Astrocyte (in vitro differentiated cells and primary cell): ENCODE measurements at regions not wholly inside any gene's neighbourhood (a gene's known extent, or its start where the extent isn't known, plus 50 kb on each side); places are given as distances from the start of the nearest gene placed in this dataset.

ENCODE experiments used
- EZH2 ChIP-seq: IDR thresholded peaks from 2 replicates; pipeline ENCODE4 v1.6.1; 2012; ENCODE audit warnings: mild to moderate bottlenecking, low read length, inconsistent platforms; ENCODE audit not compliant: insufficient read depth
- TF ChIP-seq, protein P1 (sequence below): IDR thresholded peaks from 2 replicates; pipeline ENCODE4 v1.5.1; 2011; ENCODE audit warnings: low read depth, mild to moderate bottlenecking, inconsistent platforms, low read length, moderate library complexity; ENCODE audit not compliant: insufficient read depth

DNA sequence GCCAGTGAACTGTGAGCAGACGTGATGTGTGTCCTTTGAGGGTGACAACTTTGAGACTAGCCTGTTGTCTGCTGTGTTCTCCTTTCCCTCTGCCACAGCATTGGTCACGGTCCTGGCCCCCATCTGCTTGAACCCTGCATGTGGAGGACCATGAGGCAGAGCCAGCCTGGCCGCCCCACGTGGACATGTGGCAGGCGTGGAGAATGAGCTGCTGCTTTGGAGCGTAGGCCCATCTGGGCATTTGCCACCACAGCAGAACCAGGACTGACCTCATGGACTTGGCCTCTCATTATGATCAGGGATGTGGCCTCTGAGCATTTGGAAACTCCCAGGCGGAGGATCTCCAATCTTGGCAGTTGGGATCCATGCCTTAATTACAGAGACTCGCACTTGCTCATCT lies 448.5 kb downstream of the TCERG1L start:
- TF ChIP-seq, protein P1, sequence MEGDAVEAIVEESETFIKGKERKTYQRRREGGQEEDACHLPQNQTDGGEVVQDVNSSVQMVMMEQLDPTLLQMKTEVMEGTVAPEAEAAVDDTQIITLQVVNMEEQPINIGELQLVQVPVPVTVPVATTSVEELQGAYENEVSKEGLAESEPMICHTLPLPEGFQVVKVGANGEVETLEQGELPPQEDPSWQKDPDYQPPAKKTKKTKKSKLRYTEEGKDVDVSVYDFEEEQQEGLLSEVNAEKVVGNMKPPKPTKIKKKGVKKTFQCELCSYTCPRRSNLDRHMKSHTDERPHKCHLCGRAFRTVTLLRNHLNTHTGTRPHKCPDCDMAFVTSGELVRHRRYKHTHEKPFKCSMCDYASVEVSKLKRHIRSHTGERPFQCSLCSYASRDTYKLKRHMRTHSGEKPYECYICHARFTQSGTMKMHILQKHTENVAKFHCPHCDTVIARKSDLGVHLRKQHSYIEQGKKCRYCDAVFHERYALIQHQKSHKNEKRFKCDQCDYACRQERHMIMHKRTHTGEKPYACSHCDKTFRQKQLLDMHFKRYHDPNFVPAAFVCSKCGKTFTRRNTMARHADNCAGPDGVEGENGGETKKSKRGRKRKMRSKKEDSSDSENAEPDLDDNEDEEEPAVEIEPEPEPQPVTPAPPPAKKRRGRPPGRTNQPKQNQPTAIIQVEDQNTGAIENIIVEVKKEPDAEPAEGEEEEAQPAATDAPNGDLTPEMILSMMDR = no peak
- no peak for TF ChIP-seq EZH2
